GM18861 (cell line): ENCODE measurements at regions not wholly inside any gene's neighbourhood (a gene's known extent, or its start where the extent isn't known, plus 50 kb on each side); places are given as distances from the start of the nearest gene placed in this dataset.
"Not testable (repeated sequence)": the region's sequence is repeated elsewhere in the genome, so short reads cannot be mapped to it uniquely, and the experiment has no call there.

Experiments
- ATAC-seq: cut with Tn5 transposase; IDR thresholded peaks from one replicate; pipeline ENCODE4 v1.9.1; 2021; ENCODE audit not compliant: unreplicated experiment

- no peak for ATAC-seq
Observed at GRCh38 chr12:9340422-9341259, 132.4 kb upstream of the PZP start.

- ATAC-seq: no peak
Observed at GRCh38 chr12:9337656-9338055, 129.5 kb upstream of the PZP start.

- ATAC-seq: not testable (repeated sequence)
Observed at GRCh38 chr12:9336375-9337011, 128.3 kb upstream of the PZP start.

GRCh38 chr12:9335867-9336266 is 127.7 kb upstream of the PZP start:
- ATAC-seq: no peak

GRCh38 chr12:9334964-9335363 is 126.8 kb upstream of the PZP start:
- ATAC-seq: no peak

- ATAC-seq: no peak
Observed at GRCh38 chr12:9334041-9334692, 126.0 kb upstream of the PZP start.

GRCh38 chr12:9333161-9333560 is 125.0 kb upstream of the PZP start:
- no peak for ATAC-seq

- ATAC-seq: no peak
Observed at GRCh38 chr12:9332564-9332963, 124.4 kb upstream of the PZP start.

GRCh38 chr12:9331218-9331626 is 123.0 kb upstream of the PZP start:
- no peak for ATAC-seq

GRCh38 chr12:9329019-9329418 is 120.8 kb upstream of the PZP start:
- ATAC-seq: no peak

GRCh38 chr12:9328065-9328464 is 119.9 kb upstream of the PZP start:
- no peak for ATAC-seq

GRCh38 chr12:9327320-9327719 is 119.1 kb upstream of the PZP start:
- no peak for ATAC-seq

- ATAC-seq: not testable (repeated sequence)
Observed at GRCh38 chr12:9326849-9327248, 118.7 kb upstream of the PZP start.

- no peak for ATAC-seq
Observed at GRCh38 chr12:9326085-9326484, 117.9 kb upstream of the PZP start.

- ATAC-seq: no peak
Observed at GRCh38 chr12:9325471-9325870, 117.3 kb upstream of the PZP start.

GRCh38 chr12:9324782-9325181 is 116.6 kb upstream of the PZP start:
- no peak for ATAC-seq

- no peak for ATAC-seq
Observed at GRCh38 chr12:9323144-9323681, 115.0 kb upstream of the PZP start.

GRCh38 chr12:9319842-9320173 is 111.6 kb upstream of the PZP start:
- peak; percentile 87 for ATAC-seq

GRCh38 chr12:9319044-9319841 is 111.0 kb upstream of the PZP start:
- no peak for ATAC-seq

GRCh38 chr12:9313479-9313878 is 105.3 kb upstream of the PZP start:
- ATAC-seq: not testable (repeated sequence)
